Type B pancreatic cell (in vitro differentiated cells): ENCODE measurements at regions not wholly inside any gene's neighbourhood (a gene's known extent, or its start where the extent isn't known, plus 50 kb on each side); places are given as distances from the start of the nearest gene placed in this dataset.

ENCODE experiments used
- DNase-seq: peaks from one replicate; pipeline ENCODE4 v3.0.0; 2021; ENCODE audit warnings: mixed read lengths; ENCODE audit not compliant: unreplicated experiment; ENCODE audit errors: extremely low spot score
- H3K27ac Mint-ChIP-seq: 2 replicates; pipeline ENCODE4 v1.8.0; 2021; ENCODE audit warnings: mild to moderate bottlenecking, mixed read lengths
- H3K27me3 Mint-ChIP-seq: 2 replicates; pipeline ENCODE4 v1.8.0; 2021; ENCODE audit warnings: mixed read lengths
- H3K36me3 Mint-ChIP-seq: 2 replicates; pipeline ENCODE4 v1.8.0; 2021; ENCODE audit warnings: mixed read lengths
- H3K4me1 Mint-ChIP-seq: one replicate; pipeline ENCODE4 v1.8.0; 2021; ENCODE audit warnings: mixed read lengths; ENCODE audit not compliant: unreplicated experiment
- H3K4me3 Mint-ChIP-seq: 2 replicates; pipeline ENCODE4 v1.8.0; 2021; ENCODE audit warnings: mild to moderate bottlenecking, mixed read lengths
- H3K9me3 Mint-ChIP-seq: 2 replicates; pipeline ENCODE4 v1.8.0; 2021; ENCODE audit warnings: mixed read lengths
- CTCF ChIP-seq: fragments of 200-600 bp; sonication (generic); conservative IDR thresholded peaks from 2 replicates; pipeline ENCODE4 v1.5.0; 2021; ENCODE audit warnings: antibody characterized with exemption, mild to moderate bottlenecking

- Mint-ChIP-seq H3K36me3 (no peaks in the 10 kb centered on the region), H3K27ac (no peak overlapping the region), H3K9me3 (no peaks in the 10 kb centered on the region), H3K27me3 (peaks cover 3% of the 10 kb centered on the region), H3K4me1 (no peaks in the 10 kb centered on the region), H3K4me3 (no peak overlapping the region)
- no peak for DNase-seq
- no peak for TF ChIP-seq CTCF
These were observed 644.8 kb downstream of the EFNA5 start for GRCh38 chr5:107025712-107026497.

- no peak for DNase-seq
- Mint-ChIP-seq H3K4me3 (no peak overlapping the region), H3K9me3 (peaks cover 4% of the 10 kb centered on the region), H3K4me1 (no peaks in the 10 kb centered on the region), H3K27me3 (peaks cover 3% of the 10 kb centered on the region), H3K36me3 (no peaks in the 10 kb centered on the region), H3K27ac (no peak overlapping the region)
- TF ChIP-seq CTCF: no peak
These were observed 647.0 kb downstream of the EFNA5 start for GRCh38 chr5:107023732-107024131.

GRCh38 chr5:107021575-107021974 is 649.2 kb downstream of the EFNA5 start:
- no peak for TF ChIP-seq CTCF
- Mint-ChIP-seq H3K9me3 (peaks cover 4% of the 10 kb centered on the region), H3K4me3 (no peak overlapping the region), H3K36me3 (no peaks in the 10 kb centered on the region), H3K27ac (no peak overlapping the region), H3K27me3 (peaks cover 3% of the 10 kb centered on the region), H3K4me1 (no peaks in the 10 kb centered on the region)
- no peak for DNase-seq

- H3K27me3 Mint-ChIP-seq: peaks cover 3% of the 10 kb centered on the region
- H3K4me3 Mint-ChIP-seq: no peak overlapping the region
- peaks cover 4% of the 10 kb centered on the region for H3K9me3 Mint-ChIP-seq
- no peak for DNase-seq
- H3K27ac Mint-ChIP-seq: no peak overlapping the region
- H3K4me1 Mint-ChIP-seq: no peaks in the 10 kb centered on the region
- TF ChIP-seq CTCF: no peak
- H3K36me3 Mint-ChIP-seq: no peaks in the 10 kb centered on the region
These were observed 650.1 kb downstream of the EFNA5 start for GRCh38 chr5:107020626-107021025.

- peaks cover 4% of the 10 kb centered on the region for H3K9me3 Mint-ChIP-seq
- no peaks in the 10 kb centered on the region for H3K36me3 Mint-ChIP-seq
- no peaks in the 10 kb centered on the region for H3K4me1 Mint-ChIP-seq
- DNase-seq: no peak
- H3K27ac Mint-ChIP-seq: no peak overlapping the region
- TF ChIP-seq CTCF: no peak
- H3K4me3 Mint-ChIP-seq: no peak overlapping the region
- peaks cover 3% of the 10 kb centered on the region for H3K27me3 Mint-ChIP-seq
These were observed 653.1 kb downstream of the EFNA5 start for GRCh38 chr5:107017616-107018015.
